KMS-11 (cell line): ENCODE measurements at regions not wholly inside any gene's neighbourhood (a gene's known extent, or its start where the extent isn't known, plus 50 kb on each side); places are given as distances from the start of the nearest gene placed in this dataset.

Experiments
- H2AFZ ChIP-seq: fragments of 200-600 bp; sonication (generic); 2 replicates; pipeline ENCODE4 v1.6.1; 2016; ENCODE audit warnings: antibody characterized with exemption, mixed run types, low read depth
- H3K27ac ChIP-seq: fragments of 200-600 bp; sonication (generic); 2 replicates; pipeline ENCODE4 v1.6.1; 2016; ENCODE audit warnings: mild to moderate bottlenecking, mixed run types
- H3K27me3 ChIP-seq: fragments of 200-600 bp; sonication (generic); 2 replicates; pipeline ENCODE4 v1.6.1; 2017; ENCODE audit warnings: mild to moderate bottlenecking, low read depth, mixed run types, moderate library complexity; ENCODE audit not compliant: insufficient read depth
- H3K36me3 ChIP-seq: fragments of 200-600 bp; sonication (generic); 2 replicates; pipeline ENCODE4 v1.6.1; 2017; ENCODE audit warnings: mild to moderate bottlenecking, mixed run types; ENCODE audit not compliant: insufficient read depth
- H3K4me1 ChIP-seq: fragments of 200-600 bp; sonication (generic); 2 replicates; pipeline ENCODE4 v1.6.1; 2016; ENCODE audit warnings: mild to moderate bottlenecking, low read depth, mixed run types; ENCODE audit not compliant: poor library complexity, severe bottlenecking
- H3K4me2 ChIP-seq: fragments of 200-600 bp; sonication (generic); 2 replicates; pipeline ENCODE4 v1.7.0; 2016; ENCODE audit warnings: mild to moderate bottlenecking, mixed run types
- H3K4me3 ChIP-seq: fragments of 200-600 bp; sonication (generic); IDR thresholded peaks from 2 replicates; pipeline ENCODE4 v1.6.1; 2017; ENCODE audit warnings: low read depth, low read length, mixed read lengths; ENCODE audit not compliant: insufficient read depth
- H3K79me2 ChIP-seq: fragments of 200-600 bp; sonication (generic); 2 replicates; pipeline ENCODE4 v1.6.1; 2016; ENCODE audit warnings: low read depth, mixed run types; ENCODE audit not compliant: insufficient read depth
- H3K9ac ChIP-seq: fragments of 200-600 bp; sonication (generic); 2 replicates; pipeline ENCODE4 v1.6.1; 2016; ENCODE audit warnings: mild to moderate bottlenecking, mixed run types
- H4K20me1 ChIP-seq: fragments of 200-600 bp; sonication (generic); 2 replicates; pipeline ENCODE4 v1.6.1; 2016; ENCODE audit warnings: mild to moderate bottlenecking, mixed run types; ENCODE audit not compliant: insufficient read depth
- CTCF ChIP-seq: fragments of 200-600 bp; sonication (generic); conservative IDR thresholded peaks from 2 replicates; pipeline ENCODE4 v1.6.1; 2017; ENCODE audit warnings: low read depth, mild to moderate bottlenecking, antibody characterized with exemption, low read length, moderate library complexity, mixed read lengths

GRCh38 chr7:118011652-118012051 lies 138.4 kb upstream of the CTTNBP2 start:
- H2AFZ ChIP-seq, result no peak overlapping the region
- H3K9ac ChIP-seq, result no peak overlapping the region
- no peaks in the 10 kb centered on the region for H3K27me3 ChIP-seq
- no peaks in the 10 kb centered on the region for H3K79me2 ChIP-seq
- H3K4me3 ChIP-seq, result no peak overlapping the region
- H3K36me3 ChIP-seq, result no peaks in the 10 kb centered on the region
- no peak overlapping the region for H3K4me2 ChIP-seq
- no peak overlapping the region for H3K27ac ChIP-seq
- TF ChIP-seq CTCF, result no peak
- no peaks in the 10 kb centered on the region for H4K20me1 ChIP-seq
- no peaks in the 10 kb centered on the region for H3K4me1 ChIP-seq

- no peak for TF ChIP-seq CTCF
- Histone ChIP-seq H3K27ac (no peak overlapping the region), H3K4me1 (no peaks in the 10 kb centered on the region)
Observed at GRCh38 chr7:118013252-118014010, 140.2 kb upstream of the CTTNBP2 start.

GRCh38 chr7:118022546-118022945 lies 149.3 kb upstream of the CTTNBP2 start:
- Histone ChIP-seq H3K79me2 (no peaks in the 10 kb centered on the region), H3K4me2 (no peak overlapping the region), H2AFZ (no peak overlapping the region), H3K36me3 (no peaks in the 10 kb centered on the region), H3K4me3 (no peak overlapping the region), H3K27me3 (no peaks in the 10 kb centered on the region), H4K20me1 (no peaks in the 10 kb centered on the region), H3K4me1 (no peaks in the 10 kb centered on the region), H3K9ac (no peak overlapping the region), H3K27ac (no peak overlapping the region)
- no peak for TF ChIP-seq CTCF

More at GRCh38 chr7:118013252-118014010, 140.2 kb upstream of the CTTNBP2 start:
- no peaks in the 10 kb centered on the region for H3K36me3 ChIP-seq
- no peak overlapping the region for H3K4me2 ChIP-seq
- H3K27me3 ChIP-seq, result no peaks in the 10 kb centered on the region
- H2AFZ ChIP-seq, result no peak overlapping the region
- H3K4me3 ChIP-seq, result no peak overlapping the region
- H4K20me1 ChIP-seq, result no peaks in the 10 kb centered on the region
- H3K9ac ChIP-seq, result no peak overlapping the region
- H3K79me2 ChIP-seq, result no peaks in the 10 kb centered on the region

GRCh38 chr7:118026791-118027190 lies 153.6 kb upstream of the CTTNBP2 start:
- Histone ChIP-seq H2AFZ (no peak overlapping the region), H3K36me3 (no peaks in the 10 kb centered on the region), H3K9ac (no peak overlapping the region), H3K27me3 (no peaks in the 10 kb centered on the region), H3K27ac (no peak overlapping the region), H3K4me3 (no peak overlapping the region), H3K4me1 (no peaks in the 10 kb centered on the region), H3K79me2 (no peaks in the 10 kb centered on the region), H4K20me1 (no peaks in the 10 kb centered on the region), H3K4me2 (no peak overlapping the region)
- no peak for TF ChIP-seq CTCF
